ENCODE measurements at regions not wholly inside any gene's neighbourhood (a gene's known extent, or its start where the extent isn't known, plus 50 kb on each side); places are given as distances from the start of the nearest gene placed in this dataset.
"Not testable (repeated sequence)": the region's sequence is repeated elsewhere in the genome, so short reads cannot be mapped to it uniquely, and the experiment has no call there.

DNA sequence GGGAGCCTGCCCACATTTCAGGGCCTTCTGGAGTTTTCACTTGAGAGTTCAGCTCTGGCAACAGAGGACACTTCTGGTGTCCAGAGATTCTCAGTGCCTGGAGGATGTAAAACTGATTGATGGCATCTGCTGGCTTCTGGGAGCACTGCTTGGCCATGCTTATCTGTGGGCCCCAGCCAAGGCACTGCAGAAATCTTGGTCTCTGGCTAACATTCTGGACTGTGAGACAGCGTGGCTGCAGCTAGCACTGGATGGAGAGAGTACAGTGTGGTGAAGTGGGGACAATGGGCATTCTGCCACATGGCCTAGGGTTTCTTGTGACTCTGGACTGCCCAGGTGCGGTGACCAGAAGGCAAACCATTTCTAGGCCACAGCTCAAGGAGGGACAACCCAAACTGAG, 1479.4 kb upstream of the DEFB115 start:
- not testable (repeated sequence) for TF ChIP-seq RAD21 (IDR thresholded peaks at IDR 0.05); CTCF (IDR thresholded peaks at IDR 0.05; ENCODE audit: low read depth, low read length, missing input control); SP1 (IDR thresholded peaks at IDR 0.05); GABPA (IDR thresholded peaks at IDR 0.05 in 1 of 2, conservative IDR thresholded peaks at IDR 0.05 in 1 of 2)
- TF ChIP-seq, protein P1, sequence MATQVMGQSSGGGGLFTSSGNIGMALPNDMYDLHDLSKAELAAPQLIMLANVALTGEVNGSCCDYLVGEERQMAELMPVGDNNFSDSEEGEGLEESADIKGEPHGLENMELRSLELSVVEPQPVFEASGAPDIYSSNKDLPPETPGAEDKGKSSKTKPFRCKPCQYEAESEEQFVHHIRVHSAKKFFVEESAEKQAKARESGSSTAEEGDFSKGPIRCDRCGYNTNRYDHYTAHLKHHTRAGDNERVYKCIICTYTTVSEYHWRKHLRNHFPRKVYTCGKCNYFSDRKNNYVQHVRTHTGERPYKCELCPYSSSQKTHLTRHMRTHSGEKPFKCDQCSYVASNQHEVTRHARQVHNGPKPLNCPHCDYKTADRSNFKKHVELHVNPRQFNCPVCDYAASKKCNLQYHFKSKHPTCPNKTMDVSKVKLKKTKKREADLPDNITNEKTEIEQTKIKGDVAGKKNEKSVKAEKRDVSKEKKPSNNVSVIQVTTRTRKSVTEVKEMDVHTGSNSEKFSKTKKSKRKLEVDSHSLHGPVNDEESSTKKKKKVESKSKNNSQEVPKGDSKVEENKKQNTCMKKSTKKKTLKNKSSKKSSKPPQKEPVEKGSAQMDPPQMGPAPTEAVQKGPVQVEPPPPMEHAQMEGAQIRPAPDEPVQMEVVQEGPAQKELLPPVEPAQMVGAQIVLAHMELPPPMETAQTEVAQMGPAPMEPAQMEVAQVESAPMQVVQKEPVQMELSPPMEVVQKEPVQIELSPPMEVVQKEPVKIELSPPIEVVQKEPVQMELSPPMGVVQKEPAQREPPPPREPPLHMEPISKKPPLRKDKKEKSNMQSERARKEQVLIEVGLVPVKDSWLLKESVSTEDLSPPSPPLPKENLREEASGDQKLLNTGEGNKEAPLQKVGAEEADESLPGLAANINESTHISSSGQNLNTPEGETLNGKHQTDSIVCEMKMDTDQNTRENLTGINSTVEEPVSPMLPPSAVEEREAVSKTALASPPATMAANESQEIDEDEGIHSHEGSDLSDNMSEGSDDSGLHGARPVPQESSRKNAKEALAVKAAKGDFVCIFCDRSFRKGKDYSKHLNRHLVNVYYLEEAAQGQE (IDR thresholded peaks at IDR 0.05) = not testable (repeated sequence)
- TF ChIP-seq, protein P2, sequence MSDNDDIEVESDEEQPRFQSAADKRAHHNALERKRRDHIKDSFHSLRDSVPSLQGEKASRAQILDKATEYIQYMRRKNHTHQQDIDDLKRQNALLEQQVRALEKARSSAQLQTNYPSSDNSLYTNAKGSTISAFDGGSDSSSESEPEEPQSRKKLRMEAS (IDR thresholded peaks at IDR 0.05) = not testable (repeated sequence)

All from liver (tissue), 3 donors.